Esophagus muscularis mucosa (tissue), 4 donors: ENCODE measurements at regions not wholly inside any gene's neighbourhood (a gene's known extent, or its start where the extent isn't known, plus 50 kb on each side); places are given as distances from the start of the nearest gene placed in this dataset.

Source experiments
- DNase-seq: peaks from one replicate; pipeline ENCODE4 v3.0.0-alpha.2; 2017; ENCODE audit errors: extremely low spot score
- H3K27ac ChIP-seq, 4 donors: fragments of 200-600 bp; sonication (generic); replicated peaks in 1 of 4; 1 replicate in 3 of 4; 2 replicates in 1 of 4; pipeline ENCODE4 v1.5.1; 2016 to 2019; ENCODE audit warnings: mild to moderate bottlenecking in 1 of 4
- H3K27me3 ChIP-seq, 4 donors: fragments of 200-600 bp; sonication (generic); one replicate each; pipeline versions ENCODE4 v1.5.1 to v1.6.0; 2016 to 2019
- H3K36me3 ChIP-seq, 4 donors: fragments of 200-600 bp; sonication (generic); one replicate each; pipeline ENCODE4 v1.5.1; 2016 to 2019
- H3K4me1 ChIP-seq, 4 donors: fragments of 200-600 bp; sonication (generic); one replicate each; pipeline ENCODE4 v1.5.1; 2016 to 2019
- H3K4me3 ChIP-seq, 4 donors: fragments of 200-600 bp; sonication (generic); 1 replicate in 2 of 4; 2 replicates in 2 of 4; pipeline ENCODE4 v1.5.1; 2016 to 2019; ENCODE audit warnings: mild to moderate bottlenecking in 4 of 4, moderate library complexity in 1 of 4
- H3K9me3 ChIP-seq, 4 donors: fragments of 200-600 bp; sonication (generic); 1 replicate in 3 of 4; 2 replicates in 1 of 4; pipeline ENCODE4 v1.5.1; 2016 to 2019
- EP300 ChIP-seq: sonication (generic); formaldehyde crosslinking; IDR thresholded peaks from one replicate; pipeline ENCODE4 v1.6.1; 2017; ENCODE audit warnings: antibody characterized with exemption
- POLR2A ChIP-seq: fragments of 450-650 bp; IDR thresholded peaks from one replicate; pipeline ENCODE4 v1.6.1; 2017; ENCODE audit warnings: antibody characterized with exemption, moderate library complexity, mild to moderate bottlenecking, low read depth
- POLR2AphosphoS5 ChIP-seq, 2 donors: sonication (generic); formaldehyde crosslinking; IDR thresholded peaks; one replicate each; pipeline ENCODE4 v1.6.1; 2017; ENCODE audit warnings: antibody characterized with exemption in 2 of 2
- WGBS: methylation state at CpG from one replicate; pipeline ENCODE4 v1.1.5; 2018; 5-methylcytosine and 5-hydroxymethylcytosine counted together
- intact Hi-C: fragments of 100-400 bp; cut with DNase I; formaldehyde crosslinking; loops from one replicate; pipeline ENCODE4 v1.15.1; 2023
- TF ChIP-seq, protein P1 (sequence below), 3 experiments: fragments of 200-600 bp in 2 of 3; fragments of 450-650 bp in 1 of 3; sonication (generic) in 2 of 3; IDR thresholded peaks; one replicate each; pipeline ENCODE4 v1.5.1; 2017 to 2019; ENCODE audit warnings: antibody characterized with exemption in 3 of 3, mild to moderate bottlenecking in 2 of 3, moderate library complexity in 1 of 3

DNA sequence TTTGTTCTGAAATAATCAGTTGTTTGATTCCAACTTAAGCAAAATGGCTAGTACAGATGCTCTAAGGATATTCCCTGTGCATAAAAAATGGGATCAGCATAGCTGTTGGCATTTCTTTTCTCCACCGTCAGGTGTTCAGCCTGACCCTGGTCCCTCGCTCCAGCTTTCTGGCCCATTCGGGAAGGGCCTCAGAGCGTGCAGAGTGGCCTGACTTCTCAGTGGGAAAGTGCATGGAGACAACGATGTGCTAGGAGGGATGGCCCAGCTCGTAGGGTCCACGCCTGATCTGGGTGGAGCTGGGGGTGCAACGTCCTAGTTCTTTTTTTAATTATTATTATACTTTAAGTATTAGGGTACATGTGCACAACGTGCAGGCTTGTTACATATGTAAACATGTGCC lies 319.1 kb upstream of the IRX4 start:
- Histone ChIP-seq H3K9me3 (no peaks in the 10 kb centered on the region), H3K36me3 (no peaks in the 10 kb centered on the region), H3K4me1 (no peaks in the 10 kb centered on the region), H3K27me3 (peaks cover 0 to 41% (median 0%) of the 10 kb centered on the region in 4 donors), H3K27ac (no peak overlapping the region), H3K4me3 (no peak overlapping the region)
- intact Hi-C loops, result no loop called here
- TF ChIP-seq POLR2AphosphoS5 (IDR thresholded peaks at IDR 0.05) (no peak), EP300 (no peak), POLR2A (no peak)
- TF ChIP-seq, protein P1, sequence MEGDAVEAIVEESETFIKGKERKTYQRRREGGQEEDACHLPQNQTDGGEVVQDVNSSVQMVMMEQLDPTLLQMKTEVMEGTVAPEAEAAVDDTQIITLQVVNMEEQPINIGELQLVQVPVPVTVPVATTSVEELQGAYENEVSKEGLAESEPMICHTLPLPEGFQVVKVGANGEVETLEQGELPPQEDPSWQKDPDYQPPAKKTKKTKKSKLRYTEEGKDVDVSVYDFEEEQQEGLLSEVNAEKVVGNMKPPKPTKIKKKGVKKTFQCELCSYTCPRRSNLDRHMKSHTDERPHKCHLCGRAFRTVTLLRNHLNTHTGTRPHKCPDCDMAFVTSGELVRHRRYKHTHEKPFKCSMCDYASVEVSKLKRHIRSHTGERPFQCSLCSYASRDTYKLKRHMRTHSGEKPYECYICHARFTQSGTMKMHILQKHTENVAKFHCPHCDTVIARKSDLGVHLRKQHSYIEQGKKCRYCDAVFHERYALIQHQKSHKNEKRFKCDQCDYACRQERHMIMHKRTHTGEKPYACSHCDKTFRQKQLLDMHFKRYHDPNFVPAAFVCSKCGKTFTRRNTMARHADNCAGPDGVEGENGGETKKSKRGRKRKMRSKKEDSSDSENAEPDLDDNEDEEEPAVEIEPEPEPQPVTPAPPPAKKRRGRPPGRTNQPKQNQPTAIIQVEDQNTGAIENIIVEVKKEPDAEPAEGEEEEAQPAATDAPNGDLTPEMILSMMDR (IDR thresholded peaks at IDR 0.05), result no peak
- 89% methylated on average over 9 of the region's 9 CpGs for WGBS
- DNase-seq, result no peak

DNA sequence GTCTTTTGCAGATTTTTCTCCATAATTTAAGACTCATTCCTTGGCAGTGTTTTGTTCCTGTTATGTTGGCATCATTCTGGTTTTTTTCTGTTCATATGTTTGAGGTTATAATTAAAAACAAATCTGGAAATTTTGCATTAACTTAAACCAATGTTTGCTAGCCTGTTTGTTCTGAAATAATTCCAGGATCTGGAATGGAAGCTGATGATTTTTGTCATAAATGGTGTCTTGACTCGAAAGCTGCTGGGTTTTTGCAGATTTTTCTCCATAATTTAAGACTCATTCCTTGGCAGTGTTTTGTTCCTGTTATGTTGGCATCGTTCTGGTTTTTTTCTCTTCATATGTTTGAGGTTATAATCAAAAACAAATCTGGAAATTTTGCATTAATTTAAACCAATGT lies 318.7 kb upstream of the IRX4 start:
- DNase-seq, result no peak
- Histone ChIP-seq H3K27ac (no peak overlapping the region), H3K9me3 (no peaks in the 10 kb centered on the region), H3K27me3 (peaks cover 0 to 45% (median 0%) of the 10 kb centered on the region in 4 donors), H3K36me3 (no peaks in the 10 kb centered on the region), H3K4me1 (no peaks in the 10 kb centered on the region), H3K4me3 (no peak overlapping the region)
- intact Hi-C loops, result no loop called here
- WGBS, result 68% methylated on average over 2 of the region's 2 CpGs
- TF ChIP-seq POLR2A (no peak), EP300 (no peak), POLR2AphosphoS5 (IDR thresholded peaks at IDR 0.05) (no peak)
- TF ChIP-seq, protein P1 (IDR thresholded peaks at IDR 0.05), result no peak

DNA sequence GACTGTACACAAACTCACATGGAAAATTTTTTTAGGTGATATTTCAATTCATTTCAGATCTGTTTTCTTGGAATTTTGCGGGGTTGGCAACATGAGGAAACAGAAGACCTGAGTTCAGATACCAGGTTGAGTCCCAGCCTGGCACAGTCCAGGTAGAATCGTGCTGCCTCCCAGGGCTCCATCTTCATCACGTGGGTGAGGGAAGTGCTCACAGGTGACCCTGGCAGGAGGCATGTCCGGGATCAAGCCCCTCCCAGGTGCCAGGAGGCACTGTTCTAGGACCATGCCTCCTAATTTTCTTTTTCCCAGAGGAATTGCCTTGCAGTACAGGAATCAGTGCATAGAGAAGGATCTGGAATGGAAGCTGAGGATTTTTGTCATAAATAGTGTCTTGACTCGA lies 318.3 kb upstream of the IRX4 start:
- H3K4me3 ChIP-seq, result no peak overlapping the region
- H3K9me3 ChIP-seq, result no peaks in the 10 kb centered on the region
- WGBS, result 80% methylated on average over 5 of the region's 5 CpGs
- H3K27ac ChIP-seq, result no peak overlapping the region
- intact Hi-C loops, result no loop called here
- H3K4me1 ChIP-seq, result no peaks in the 10 kb centered on the region
- H3K27me3 ChIP-seq, result peaks cover 0 to 49% (median 0%) of the 10 kb centered on the region in 4 donors
- DNase-seq, result no peak
- H3K36me3 ChIP-seq, result no peaks in the 10 kb centered on the region
- no peak for TF ChIP-seq POLR2A

DNA sequence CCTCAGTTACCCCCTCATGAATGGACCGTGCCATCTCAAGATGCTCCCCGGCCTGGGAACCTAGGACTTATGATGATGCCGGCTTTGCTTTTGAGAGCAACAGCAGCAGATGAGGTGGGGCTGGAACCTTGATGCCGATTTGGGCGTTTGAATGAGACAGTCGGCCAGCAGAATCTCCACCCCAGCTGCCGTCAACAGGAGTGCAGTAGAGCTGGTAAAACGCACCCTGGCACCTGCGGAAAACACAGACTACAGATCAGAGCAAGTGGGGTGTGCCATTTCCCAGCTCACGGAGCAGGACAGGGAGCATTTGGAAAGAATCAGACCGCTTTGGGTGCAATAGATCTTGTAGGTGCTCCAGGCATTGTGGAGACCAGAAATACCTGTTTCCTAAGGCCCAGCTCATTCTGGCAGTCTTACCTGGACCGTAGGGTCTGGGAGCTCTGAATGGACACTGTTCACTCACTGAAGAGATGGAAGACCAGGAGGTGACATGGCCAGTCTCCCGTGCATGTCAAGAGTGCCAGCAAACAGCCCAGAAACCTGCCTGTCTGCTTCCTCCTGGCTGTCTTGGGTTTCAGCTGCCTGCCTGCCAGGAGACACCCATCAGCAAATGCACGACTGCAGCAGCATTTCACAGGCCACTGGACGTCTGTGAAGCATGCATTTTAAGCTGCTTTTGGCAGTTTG lies 317.7 kb upstream of the IRX4 start:
- no peak for TF ChIP-seq POLR2A
- TF ChIP-seq POLR2AphosphoS5 (IDR thresholded peaks at IDR 0.05), result no peak
- TF ChIP-seq, protein P1 (IDR thresholded peaks at IDR 0.05), result no peak
- no peak for TF ChIP-seq EP300
- Histone ChIP-seq H3K27me3 (peaks cover 0 to 52% (median 0%) of the 10 kb centered on the region in 4 donors), H3K4me1 (no peaks in the 10 kb centered on the region), H3K4me3 (no peak overlapping the region), H3K9me3 (peaks cover 0 to 6% (median 1%) of the 10 kb centered on the region in 4 donors), H3K27ac (no peak overlapping the region), H3K36me3 (no peaks in the 10 kb centered on the region)
- WGBS, result 67% methylated on average over 14 of the region's 15 CpGs
- intact Hi-C loops, result no loop called here
- no peak for DNase-seq

DNA sequence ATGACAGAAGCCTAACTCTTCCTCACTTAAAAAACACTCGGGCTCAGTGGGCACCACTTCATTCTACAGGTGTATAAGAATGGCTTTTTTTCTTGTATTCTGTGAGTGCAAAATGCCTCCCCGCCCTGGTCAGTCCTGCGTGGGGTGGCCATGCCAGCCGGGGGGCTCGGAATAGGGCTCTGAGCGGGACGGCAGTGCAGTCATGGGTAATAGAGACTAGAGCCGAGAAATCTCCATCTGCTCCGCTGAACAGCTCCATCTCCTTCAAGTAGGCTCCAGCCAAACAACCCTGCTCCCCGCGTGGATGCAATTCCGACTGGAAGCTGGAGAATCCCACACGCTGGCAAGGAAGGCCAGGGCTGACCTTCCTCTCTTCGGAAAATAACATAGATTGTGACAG lies 317.0 kb upstream of the IRX4 start:
- H3K36me3 ChIP-seq, result no peaks in the 10 kb centered on the region
- TF ChIP-seq, protein P1 (IDR thresholded peaks at IDR 0.05), result no peak
- TF ChIP-seq EP300 (no peak), POLR2AphosphoS5 (IDR thresholded peaks at IDR 0.05) (no peak), POLR2A (no peak)
- H3K27ac ChIP-seq, result no peak overlapping the region
- peaks cover 0 to 13% (median 8%) of the 10 kb centered on the region in 4 donors for H3K9me3 ChIP-seq
- H3K4me3 ChIP-seq, result no peak overlapping the region
- intact Hi-C loops, result no loop called here
- whole genome bisulfite sequencing, result 86% methylated on average over 14 of the region's 14 CpGs
- H3K4me1 ChIP-seq, result no peaks in the 10 kb centered on the region
- DNase-seq, result no peak
- H3K27me3 ChIP-seq, result peaks cover 0 to 54% (median 0%) of the 10 kb centered on the region in 4 donors
